Loucy (cell line): ENCODE measurements at regions not wholly inside any gene's neighbourhood (a gene's known extent, or its start where the extent isn't known, plus 50 kb on each side); places are given as distances from the start of the nearest gene placed in this dataset.

Experiments used
- H2AFZ ChIP-seq: fragments of 200-600 bp; sonication (generic); 2 replicates; pipeline ENCODE4 v1.6.0; 2016; ENCODE audit warnings: antibody characterized with exemption, mild to moderate bottlenecking, low read length, moderate library complexity
- H3F3A ChIP-seq: fragments of 200-600 bp; 2 replicates; pipeline ENCODE4 v1.6.0; 2016; ENCODE audit warnings: antibody characterized with exemption, low read depth, mild to moderate bottlenecking
- H3K27me3 ChIP-seq: fragments of 200-600 bp; sonication (generic); 2 replicates; pipeline ENCODE4 v1.6.1; 2014; ENCODE audit warnings: low read length, mild to moderate bottlenecking; ENCODE audit not compliant: insufficient read depth, poor library complexity, severe bottlenecking
- H3K36me3 ChIP-seq: fragments of 200-600 bp; sonication (generic); 2 replicates; pipeline ENCODE4 v1.6.1; 2016; ENCODE audit warnings: low read length; ENCODE audit not compliant: insufficient read depth
- H3K4me1 ChIP-seq: fragments of 200-600 bp; sonication (generic); 2 replicates; pipeline ENCODE4 v1.5.1; 2014; ENCODE audit warnings: low read length, mild to moderate bottlenecking; ENCODE audit not compliant: insufficient read depth, poor library complexity, severe bottlenecking
- H3K4me2 ChIP-seq: fragments of 200-600 bp; sonication (generic); 2 replicates; pipeline ENCODE4 v1.6.0; 2014; ENCODE audit warnings: antibody characterized with exemption, low read length, low read depth, mild to moderate bottlenecking; ENCODE audit not compliant: poor library complexity, severe bottlenecking
- H3K4me3 ChIP-seq: fragments of 200-600 bp; sonication (generic); 2 replicates; pipeline ENCODE4 v1.5.1; 2014; ENCODE audit warnings: low read length, mild to moderate bottlenecking, mixed read lengths; ENCODE audit not compliant: poor library complexity, severe bottlenecking
- H3K79me2 ChIP-seq: fragments of 200-600 bp; sonication (generic); 2 replicates; pipeline ENCODE4 v1.6.1; 2014; ENCODE audit warnings: low read length; ENCODE audit not compliant: insufficient read depth
- H3K9ac ChIP-seq: fragments of 200-600 bp; sonication (generic); 2 replicates; pipeline ENCODE4 v1.6.0; 2014; ENCODE audit warnings: mild to moderate bottlenecking, low read depth, low read length, moderate library complexity; ENCODE audit not compliant: poor library complexity, severe bottlenecking
- H3K9me2 ChIP-seq: fragments of 200-600 bp; sonication (generic); replicated peaks from 2 replicates; pipeline ENCODE4 v1.6.1; 2016; ENCODE audit warnings: low read depth, low read length, mixed read lengths
- H3K9me3 ChIP-seq: fragments of 200-600 bp; sonication (generic); 2 replicates; pipeline ENCODE4 v1.6.1; 2014; ENCODE audit warnings: mild to moderate bottlenecking, antibody characterized with exemption, low read length, low read depth; ENCODE audit not compliant: insufficient read depth
- H4K20me1 ChIP-seq: fragments of 200-600 bp; sonication (generic); 2 replicates; pipeline ENCODE4 v1.6.0; 2014; ENCODE audit warnings: antibody characterized with exemption, low read length, mild to moderate bottlenecking; ENCODE audit not compliant: insufficient read depth, poor library complexity, severe bottlenecking
- EZH2phosphoT487 ChIP-seq: fragments of 200-600 bp; IDR thresholded peaks from 2 replicates; pipeline ENCODE4 v1.6.1; 2018; ENCODE audit warnings: antibody characterized with exemption, mild to moderate bottlenecking, moderate library complexity, borderline replicate concordance
- TF ChIP-seq, protein P1 (sequence below): fragments of 200-600 bp; sonication (generic); conservative IDR thresholded peaks from 2 replicates; pipeline ENCODE4 v1.5.1; 2014; ENCODE audit warnings: mild to moderate bottlenecking, antibody characterized with exemption, low read length

DNA sequence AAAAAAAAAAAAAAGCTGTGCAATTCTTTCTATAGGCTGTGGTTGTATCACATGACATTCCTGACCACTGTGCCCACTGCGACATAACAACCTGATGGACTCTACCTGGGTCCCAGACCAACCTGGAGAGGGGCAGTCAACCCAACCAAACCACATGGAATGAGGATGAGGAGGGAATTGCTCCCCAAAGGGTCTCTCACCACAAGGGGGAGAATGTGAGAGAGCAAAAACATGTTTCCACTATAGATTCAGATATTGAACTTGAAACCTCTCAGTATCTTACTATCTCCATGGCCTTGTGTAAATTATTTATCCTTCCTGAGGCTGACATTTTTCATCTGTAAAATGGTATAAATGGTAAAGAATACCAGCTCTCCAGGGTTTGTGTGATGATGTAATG is 66.9 kb upstream of the SV2C start:
- Histone ChIP-seq H4K20me1 (no peaks in the 10 kb centered on the region), H3K4me2 (no peak overlapping the region), H3K27me3 (no peaks in the 10 kb centered on the region), H3K9me3 (no peaks in the 10 kb centered on the region), H2AFZ (no peak overlapping the region), H3K9me2 (no peaks in the 10 kb centered on the region), H3K9ac (no peak overlapping the region), H3K4me3 (no peak overlapping the region), H3K36me3 (no peaks in the 10 kb centered on the region), H3K4me1 (no peaks in the 10 kb centered on the region), H3F3A (no peaks in the 10 kb centered on the region), H3K79me2 (no peaks in the 10 kb centered on the region)
- TF ChIP-seq, protein P1, sequence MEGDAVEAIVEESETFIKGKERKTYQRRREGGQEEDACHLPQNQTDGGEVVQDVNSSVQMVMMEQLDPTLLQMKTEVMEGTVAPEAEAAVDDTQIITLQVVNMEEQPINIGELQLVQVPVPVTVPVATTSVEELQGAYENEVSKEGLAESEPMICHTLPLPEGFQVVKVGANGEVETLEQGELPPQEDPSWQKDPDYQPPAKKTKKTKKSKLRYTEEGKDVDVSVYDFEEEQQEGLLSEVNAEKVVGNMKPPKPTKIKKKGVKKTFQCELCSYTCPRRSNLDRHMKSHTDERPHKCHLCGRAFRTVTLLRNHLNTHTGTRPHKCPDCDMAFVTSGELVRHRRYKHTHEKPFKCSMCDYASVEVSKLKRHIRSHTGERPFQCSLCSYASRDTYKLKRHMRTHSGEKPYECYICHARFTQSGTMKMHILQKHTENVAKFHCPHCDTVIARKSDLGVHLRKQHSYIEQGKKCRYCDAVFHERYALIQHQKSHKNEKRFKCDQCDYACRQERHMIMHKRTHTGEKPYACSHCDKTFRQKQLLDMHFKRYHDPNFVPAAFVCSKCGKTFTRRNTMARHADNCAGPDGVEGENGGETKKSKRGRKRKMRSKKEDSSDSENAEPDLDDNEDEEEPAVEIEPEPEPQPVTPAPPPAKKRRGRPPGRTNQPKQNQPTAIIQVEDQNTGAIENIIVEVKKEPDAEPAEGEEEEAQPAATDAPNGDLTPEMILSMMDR: peak; percentile 33; the same call in 1 of the 2 replicates
- TF ChIP-seq EZH2phosphoT487: no peak

DNA sequence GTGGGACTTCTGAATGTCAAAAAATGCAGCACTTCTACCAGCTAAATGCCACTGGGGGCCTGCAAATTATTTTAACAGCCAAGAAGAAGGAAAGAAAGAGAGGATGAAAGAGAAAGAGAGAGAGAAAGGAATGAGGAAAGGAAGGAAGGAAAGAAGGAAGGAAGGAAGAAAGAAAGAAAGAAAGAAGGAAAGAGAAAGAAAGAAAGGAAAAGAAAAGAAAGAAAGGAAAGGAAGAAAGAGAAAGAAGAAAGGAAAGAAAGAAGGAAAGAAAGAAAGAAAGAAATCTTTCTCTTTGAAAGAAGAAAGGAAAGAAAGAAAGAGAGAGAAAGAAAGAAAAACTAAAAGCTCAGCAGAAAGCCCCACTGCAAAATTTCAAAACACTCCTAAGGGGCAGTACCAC is 69.2 kb upstream of the SV2C start:
- H3K9me2 ChIP-seq: no peaks in the 10 kb centered on the region

DNA sequence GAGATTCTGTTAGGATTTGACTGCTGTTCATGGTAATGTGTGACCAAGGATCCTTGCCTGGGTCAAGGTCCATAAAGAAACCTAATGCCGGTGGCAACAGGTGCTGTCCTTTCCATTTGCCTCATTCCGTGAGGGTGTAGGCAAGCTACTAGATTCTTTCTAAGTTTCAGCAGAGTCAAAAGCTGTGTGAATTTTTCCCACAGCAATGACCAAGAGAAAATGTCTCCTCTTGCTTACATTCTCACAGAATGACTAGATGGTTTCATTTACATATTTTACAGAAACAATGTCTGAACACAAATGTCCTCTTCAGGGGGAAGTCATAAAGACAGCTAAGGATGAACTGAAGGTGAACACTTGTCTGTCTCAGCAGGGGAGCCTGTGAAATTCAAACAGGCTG is 75.3 kb upstream of the SV2C start:
- no peaks in the 10 kb centered on the region for H3K36me3 ChIP-seq
- no peaks in the 10 kb centered on the region for H3K9me2 ChIP-seq
- H3K79me2 ChIP-seq: no peaks in the 10 kb centered on the region
- no peaks in the 10 kb centered on the region for H3K9me3 ChIP-seq
- H2AFZ ChIP-seq: no peak overlapping the region
- H3F3A ChIP-seq: no peaks in the 10 kb centered on the region
- no peak overlapping the region for H3K4me2 ChIP-seq
- TF ChIP-seq, protein P1: no peak
- no peak for TF ChIP-seq EZH2phosphoT487
- H3K27me3 ChIP-seq: no peaks in the 10 kb centered on the region
- H3K4me1 ChIP-seq: no peaks in the 10 kb centered on the region
- H3K9ac ChIP-seq: no peak overlapping the region
- no peaks in the 10 kb centered on the region for H4K20me1 ChIP-seq
- no peak overlapping the region for H3K4me3 ChIP-seq

More for the DNA sequence above, 69.2 kb upstream of the SV2C start:
- Histone ChIP-seq H3K9ac (no peak overlapping the region), H3K9me3 (no peaks in the 10 kb centered on the region), H3K36me3 (no peaks in the 10 kb centered on the region), H4K20me1 (no peaks in the 10 kb centered on the region), H3K4me3 (no peak overlapping the region), H2AFZ (no peak overlapping the region), H3K27me3 (no peaks in the 10 kb centered on the region), H3K79me2 (no peaks in the 10 kb centered on the region), H3K4me2 (no peak overlapping the region), H3F3A (no peaks in the 10 kb centered on the region), H3K4me1 (no peaks in the 10 kb centered on the region)
- no peak for TF ChIP-seq EZH2phosphoT487
- TF ChIP-seq, protein P1: no peak
